ENCODE measurements at regions not wholly inside any gene's neighbourhood (a gene's known extent, or its start where the extent isn't known, plus 50 kb on each side); places are given as distances from the start of the nearest gene placed in this dataset.

- Mint-ChIP-seq H3K27ac (no peak overlapping the region), H3K27me3 (peaks cover 10% of the 10 kb centered on the region), H3K4me3 (no peak overlapping the region), H3K4me1 (ENCODE audit: low read depth) (peaks cover 43% of the 10 kb centered on the region), H3K36me3 (ENCODE audit: low read depth) (no peaks in the 10 kb centered on the region), H3K9me3 (no peaks in the 10 kb centered on the region)
- intact Hi-C loops (cut with micrococcal nuclease) = loop anchor here (10.0 kb wide), 1 partner anchor 62 kb away; no protein-coding TSS in a partner anchor
These were observed 88.5 kb upstream of the IER5L start for GRCh38 chr9:129266536-129266935.

- intact Hi-C loops (cut with micrococcal nuclease) = loop anchor here (10.0 kb wide), 1 partner anchor 60 kb away; no protein-coding TSS in a partner anchor
- H3K4me1 Mint-ChIP-seq (ENCODE audit: low read depth) = peaks cover 50% of the 10 kb centered on the region
- H3K4me3 Mint-ChIP-seq = no peak overlapping the region
- H3K27me3 Mint-ChIP-seq = peaks cover 12% of the 10 kb centered on the region
- no peak overlapping the region for H3K27ac Mint-ChIP-seq
- H3K36me3 Mint-ChIP-seq (ENCODE audit: low read depth) = no peaks in the 10 kb centered on the region
- no peaks in the 10 kb centered on the region for H3K9me3 Mint-ChIP-seq
These were observed 86.3 kb upstream of the IER5L start for GRCh38 chr9:129264388-129264787.

- H3K4me1 Mint-ChIP-seq (ENCODE audit: low read depth) = peaks cover 55% of the 10 kb centered on the region
These were observed 85.8 kb upstream of the IER5L start for GRCh38 chr9:129263836-129264235.

DNA sequence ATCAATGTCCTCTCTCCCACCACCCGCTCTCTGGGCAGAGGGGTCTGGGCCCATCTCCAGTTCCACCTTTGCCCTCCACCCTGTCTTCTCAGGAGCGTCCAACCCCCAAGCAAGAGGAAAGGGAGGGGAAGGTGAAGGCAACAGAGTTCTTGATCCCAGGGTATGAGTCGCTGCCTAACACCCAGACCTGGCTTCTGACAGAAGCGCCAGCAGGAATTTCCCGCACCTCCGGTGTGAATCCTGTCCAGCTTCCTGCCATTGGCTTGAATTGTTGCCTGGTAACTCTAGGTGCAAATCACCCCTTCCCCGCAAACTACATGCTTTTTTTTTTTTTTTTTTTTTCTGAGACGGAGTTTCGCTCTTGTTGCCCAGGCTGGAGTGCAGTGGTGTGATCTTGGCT lies 84.2 kb upstream of the IER5L start:
- H3K4me1 Mint-ChIP-seq (ENCODE audit: low read depth) = peaks cover 61% of the 10 kb centered on the region
- H3K36me3 Mint-ChIP-seq (ENCODE audit: low read depth) = no peaks in the 10 kb centered on the region
- peak overlapping the region; percentile 90 for H3K27ac Mint-ChIP-seq
- intact Hi-C loops (cut with micrococcal nuclease) = loop anchor here (10.0 kb wide), 1 partner anchor 57 kb away; no protein-coding TSS in a partner anchor
- no peak overlapping the region for H3K4me3 Mint-ChIP-seq
- no peaks in the 10 kb centered on the region for H3K9me3 Mint-ChIP-seq
- peaks cover 30% of the 10 kb centered on the region for H3K27me3 Mint-ChIP-seq

More at GRCh38 chr9:129263836-129264235, 85.8 kb upstream of the IER5L start:
- peaks cover 18% of the 10 kb centered on the region for H3K27me3 Mint-ChIP-seq
- no peak overlapping the region for H3K4me3 Mint-ChIP-seq
- no peak overlapping the region for H3K27ac Mint-ChIP-seq
- H3K9me3 Mint-ChIP-seq = no peaks in the 10 kb centered on the region
- intact Hi-C loops (cut with micrococcal nuclease) = loop anchor here (10.0 kb wide), 1 partner anchor 59 kb away; no protein-coding TSS in a partner anchor
- no peaks in the 10 kb centered on the region for H3K36me3 Mint-ChIP-seq (ENCODE audit: low read depth)

DNA sequence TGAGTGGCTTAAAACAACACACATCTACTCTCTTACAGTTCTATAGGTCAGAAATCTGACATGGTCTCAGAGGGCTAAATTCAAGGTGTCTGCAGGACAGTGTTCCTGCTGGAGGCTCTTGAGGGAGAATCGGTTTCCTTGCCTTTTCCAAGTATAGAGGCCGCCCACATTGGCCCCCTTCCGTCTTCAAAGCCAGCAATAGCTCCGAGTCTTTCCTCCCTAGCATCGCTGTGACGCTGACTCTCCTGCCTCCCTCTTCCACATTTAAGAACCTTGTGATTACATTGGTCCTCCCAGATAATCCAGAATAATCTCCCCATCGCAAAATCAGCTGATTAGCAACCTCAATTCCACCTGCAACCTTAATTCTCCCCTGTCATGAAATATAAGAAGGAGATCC lies 81.3 kb upstream of the IER5L start:
- H3K27me3 Mint-ChIP-seq = peaks cover 46% of the 10 kb centered on the region
- intact Hi-C loops (cut with micrococcal nuclease) = no loop called here
- H3K9me3 Mint-ChIP-seq = no peaks in the 10 kb centered on the region
- H3K27ac Mint-ChIP-seq = no peak overlapping the region
- H3K4me1 Mint-ChIP-seq (ENCODE audit: low read depth) = peaks cover 60% of the 10 kb centered on the region
- H3K36me3 Mint-ChIP-seq (ENCODE audit: low read depth) = no peaks in the 10 kb centered on the region
- no peak overlapping the region for H3K4me3 Mint-ChIP-seq

GRCh38 chr9:129258823-129259301 lies 80.8 kb upstream of the IER5L start:
- Mint-ChIP-seq H3K36me3 (ENCODE audit: low read depth) (no peaks in the 10 kb centered on the region), H3K4me1 (ENCODE audit: low read depth) (peaks cover 63% of the 10 kb centered on the region), H3K4me3 (peak overlapping the region; percentile 61), H3K27me3 (peaks cover 51% of the 10 kb centered on the region), H3K27ac (no peak overlapping the region), H3K9me3 (no peaks in the 10 kb centered on the region)
- intact Hi-C loops (cut with micrococcal nuclease) = no loop called here

GRCh38 chr9:129258124-129258822 lies 80.2 kb upstream of the IER5L start:
- peaks cover 58% of the 10 kb centered on the region for H3K4me1 Mint-ChIP-seq (ENCODE audit: low read depth)
- H3K27me3 Mint-ChIP-seq = peaks cover 53% of the 10 kb centered on the region
- no peaks in the 10 kb centered on the region for H3K36me3 Mint-ChIP-seq (ENCODE audit: low read depth)
- intact Hi-C loops (cut with micrococcal nuclease) = no loop called here
- no peak overlapping the region for H3K27ac Mint-ChIP-seq
- no peaks in the 10 kb centered on the region for H3K9me3 Mint-ChIP-seq
- H3K4me3 Mint-ChIP-seq = peak overlapping the region; percentile 61

GRCh38 chr9:129256959-129257713 lies 79.1 kb upstream of the IER5L start:
- Mint-ChIP-seq H3K27ac (no peak overlapping the region), H3K9me3 (no peaks in the 10 kb centered on the region), H3K4me3 (no peak overlapping the region), H3K4me1 (ENCODE audit: low read depth) (peaks cover 49% of the 10 kb centered on the region), H3K36me3 (ENCODE audit: low read depth) (no peaks in the 10 kb centered on the region), H3K27me3 (peaks cover 53% of the 10 kb centered on the region)
- intact Hi-C loops (cut with micrococcal nuclease) = no loop called here

DNA sequence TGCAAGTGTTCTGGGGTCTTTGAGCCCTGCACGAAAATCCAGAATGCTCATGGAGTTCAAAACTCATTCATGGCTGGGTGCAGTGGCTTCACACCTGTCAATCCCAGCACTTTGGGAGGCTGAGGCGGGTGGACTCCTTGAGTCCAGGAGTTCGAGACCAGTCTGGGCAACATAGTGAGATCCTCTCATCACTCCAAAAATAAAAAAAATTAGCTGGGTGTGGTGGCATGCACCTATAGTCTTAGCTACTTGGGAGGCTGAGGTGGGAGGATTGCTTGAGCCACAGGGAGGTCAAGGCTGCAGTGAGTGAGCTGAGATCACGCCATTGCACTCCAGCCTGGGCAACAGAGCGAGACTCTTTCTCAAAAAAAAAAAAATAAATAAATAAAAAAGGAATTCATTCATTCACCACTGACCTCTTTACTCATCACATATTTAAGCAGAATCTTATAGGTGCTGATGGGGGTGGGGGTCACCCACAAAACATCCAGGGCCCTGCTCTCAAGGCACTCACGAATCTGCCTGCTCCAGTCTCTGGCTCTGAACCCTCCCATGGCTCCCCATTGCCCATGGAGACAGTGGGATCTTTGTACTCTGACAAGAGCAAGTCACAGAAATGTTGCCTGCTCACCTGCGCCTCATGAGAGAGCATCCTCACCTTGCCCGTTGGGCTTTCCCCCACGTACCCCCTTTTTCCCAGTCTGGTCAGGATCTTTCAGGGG lies 76.7 kb upstream of the IER5L start:
- peaks cover 59% of the 10 kb centered on the region for H3K27me3 Mint-ChIP-seq
- no peaks in the 10 kb centered on the region for H3K36me3 Mint-ChIP-seq (ENCODE audit: low read depth)
- no peaks in the 10 kb centered on the region for H3K9me3 Mint-ChIP-seq
- intact Hi-C loops (cut with micrococcal nuclease) = no loop called here
- peaks cover 41% of the 10 kb centered on the region for H3K4me1 Mint-ChIP-seq (ENCODE audit: low read depth)
- H3K27ac Mint-ChIP-seq = no peak overlapping the region
- H3K4me3 Mint-ChIP-seq = no peak overlapping the region

DNA sequence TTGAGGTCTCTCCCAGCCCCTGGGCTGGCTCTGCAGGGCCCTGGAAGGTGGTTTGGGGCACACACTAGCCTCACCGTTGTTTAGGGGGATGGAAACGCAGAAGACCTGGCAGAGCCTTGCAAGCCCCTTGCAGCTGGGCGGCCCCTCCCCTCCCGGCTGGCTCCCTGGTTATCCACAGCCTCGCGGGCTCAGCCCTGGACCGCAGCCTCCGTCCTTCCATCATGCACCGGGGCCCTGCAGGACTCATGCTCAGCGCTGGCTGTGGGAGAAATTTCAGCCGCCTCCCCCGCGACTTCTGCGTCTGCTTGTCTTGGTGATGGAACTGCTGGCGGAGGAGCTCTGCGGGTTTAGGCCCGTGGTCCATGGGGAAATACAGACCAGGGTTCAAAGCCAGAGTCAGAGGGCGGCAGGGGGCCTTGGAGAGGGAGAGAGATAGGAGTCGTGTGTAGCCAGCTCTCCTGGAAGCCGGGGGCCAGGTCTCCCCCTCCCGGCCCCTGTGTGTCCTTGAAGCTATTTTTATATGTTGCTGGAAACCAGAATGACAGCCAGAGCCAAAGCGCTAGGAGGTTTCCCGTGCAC lies 75.8 kb upstream of the IER5L start:
- Mint-ChIP-seq H3K36me3 (ENCODE audit: low read depth) (no peaks in the 10 kb centered on the region), H3K4me1 (ENCODE audit: low read depth) (peaks cover 32% of the 10 kb centered on the region), H3K9me3 (no peaks in the 10 kb centered on the region), H3K4me3 (no peak overlapping the region), H3K27me3 (peaks cover 53% of the 10 kb centered on the region), H3K27ac (no peak overlapping the region)
- intact Hi-C loops (cut with micrococcal nuclease) = no loop called here

GRCh38 chr9:129252937-129253802 lies 75.1 kb upstream of the IER5L start:
- intact Hi-C loops (cut with micrococcal nuclease) = no loop called here
- Mint-ChIP-seq H3K27me3 (peaks cover 51% of the 10 kb centered on the region), H3K36me3 (ENCODE audit: low read depth) (no peaks in the 10 kb centered on the region), H3K27ac (no peak overlapping the region), H3K9me3 (no peaks in the 10 kb centered on the region), H3K4me1 (ENCODE audit: low read depth) (peaks cover 26% of the 10 kb centered on the region), H3K4me3 (no peak overlapping the region)

DNA sequence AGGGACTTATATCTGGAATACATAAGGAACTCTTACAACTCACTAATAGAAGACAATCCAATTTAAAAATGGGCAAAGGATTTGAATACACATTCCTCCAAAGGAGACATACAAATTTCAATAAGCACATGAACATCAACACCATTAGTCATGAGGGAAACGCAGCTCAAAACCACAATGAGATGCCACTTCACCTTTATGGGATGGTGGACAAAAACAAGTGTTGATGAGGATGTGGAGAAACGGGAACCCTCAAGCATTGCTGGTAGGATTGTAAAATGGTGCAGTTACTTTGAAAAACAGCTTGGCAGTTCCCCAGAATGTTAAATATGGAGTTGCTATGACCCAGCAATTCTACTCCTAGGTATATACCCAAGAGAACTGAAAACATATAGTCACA lies 72.7 kb upstream of the IER5L start:
- peaks cover 37% of the 10 kb centered on the region for H3K27me3 Mint-ChIP-seq
- intact Hi-C loops (cut with micrococcal nuclease) = no loop called here
- no peak overlapping the region for H3K4me3 Mint-ChIP-seq
- H3K36me3 Mint-ChIP-seq (ENCODE audit: low read depth) = no peaks in the 10 kb centered on the region
- no peaks in the 10 kb centered on the region for H3K9me3 Mint-ChIP-seq
- no peak overlapping the region for H3K27ac Mint-ChIP-seq
- peaks cover 26% of the 10 kb centered on the region for H3K4me1 Mint-ChIP-seq (ENCODE audit: low read depth)

Measured in dendritic cell treated with granulocyte-macrophage colony-stimulating factor and Interleukin-4, amounts not matched to agents 40 ng/mL and 50 ng/mL, for 4 days (primary cell).